ENCODE measurements at regions not wholly inside any gene's neighbourhood (a gene's known extent, or its start where the extent isn't known, plus 50 kb on each side); places are given as distances from the start of the nearest gene placed in this dataset.
"Not testable (repeated sequence)": the region's sequence is repeated elsewhere in the genome, so short reads cannot be mapped to it uniquely, and the experiment has no call there.

- H3K4me3 ChIP-seq (ENCODE audit: low read depth, poor library complexity, severe bottlenecking), result no peak overlapping the region
- intact Hi-C loops (cut with DNase I; ENCODE audit: low total_unique reads), result no loop called here
- no peak for DNase-seq (ENCODE audit: low spot score in 2 of 2)
- WGBS, 2 donors, result 56 to 58% methylated on average over 2 of the region's 2 CpGs
- TF ChIP-seq CTCF (IDR thresholded peaks at IDR 0.05) (no peak), POLR2A (IDR thresholded peaks at IDR 0.05) (no peak)
Measured at GRCh38 chr12:30564394-30564793, 131.3 kb downstream of the IPO8 start.

GRCh38 chr12:30548203-30548602 is 147.5 kb downstream of the IPO8 start:
- intact Hi-C loops (cut with DNase I; ENCODE audit: low total_unique reads), result no loop called here
- TF ChIP-seq POLR2A (IDR thresholded peaks at IDR 0.05), result no peak
- no peak overlapping the region for H3K4me3 ChIP-seq (ENCODE audit: low read depth, poor library complexity, severe bottlenecking)
- DNase-seq (ENCODE audit: low spot score in 2 of 2), result no peak
- whole genome bisulfite sequencing, 2 donors, result 65 to 69% methylated on average over 1 of the region's 1 CpG

GRCh38 chr12:30546121-30546520 is 149.5 kb downstream of the IPO8 start:
- no peak overlapping the region for H3K4me3 ChIP-seq (ENCODE audit: low read depth, poor library complexity, severe bottlenecking)
- 86 to 93% methylated on average over 4 of the region's 4 CpGs for WGBS, 2 donors
- intact Hi-C loops (cut with DNase I; ENCODE audit: low total_unique reads), result no loop called here
- DNase-seq (ENCODE audit: low spot score in 2 of 2), result no peak
- no peak for TF ChIP-seq POLR2A (IDR thresholded peaks at IDR 0.05)
- TF ChIP-seq CTCF (IDR thresholded peaks at IDR 0.05), result no peak

- H3K4me3 ChIP-seq (ENCODE audit: low read depth, poor library complexity, severe bottlenecking); DNase-seq (ENCODE audit: low spot score in 2 of 2); intact Hi-C loops (cut with DNase I; ENCODE audit: low total_unique reads): not testable (repeated sequence)
- 92 to 95% methylated on average over 3 of the region's 3 CpGs for WGBS, 2 donors
Measured at GRCh38 chr12:30544704-30545103, 151.0 kb downstream of the IPO8 start.

- intact Hi-C loops (cut with DNase I; ENCODE audit: low total_unique reads), result no loop called here
- no peak overlapping the region for H3K4me3 ChIP-seq (ENCODE audit: low read depth, poor library complexity, severe bottlenecking)
- no peak for DNase-seq (ENCODE audit: low spot score in 2 of 2)
- TF ChIP-seq CTCF (IDR thresholded peaks at IDR 0.05), result no peak
- TF ChIP-seq POLR2A (IDR thresholded peaks at IDR 0.05), result no peak
- WGBS, 2 donors, result 90% methylated on average over 2 of the region's 2 CpGs
Measured at GRCh38 chr12:30537228-30537627, 158.4 kb downstream of the IPO8 start.

- intact Hi-C loops (cut with DNase I; ENCODE audit: low total_unique reads), result no loop called here
- TF ChIP-seq CTCF (IDR thresholded peaks at IDR 0.05) (no peak), POLR2A (IDR thresholded peaks at IDR 0.05) (no peak)
Measured at GRCh38 chr12:30533558-30534265, 162.0 kb downstream of the IPO8 start.

More at GRCh38 chr12:30533558-30534265, 162.0 kb downstream of the IPO8 start:
- 41 to 54% methylated on average over 5 of the region's 5 CpGs for WGBS, 2 donors
- no peak for DNase-seq (ENCODE audit: low spot score in 2 of 2)
- no peak overlapping the region for H3K4me3 ChIP-seq (ENCODE audit: low read depth, poor library complexity, severe bottlenecking)
